A673 (cell line): ENCODE measurements at regions not wholly inside any gene's neighbourhood (a gene's known extent, or its start where the extent isn't known, plus 50 kb on each side); places are given as distances from the start of the nearest gene placed in this dataset.

Experiments
- BruUV-seq: library from RNA; stranded (reverse); fragments of 400-500 nt; replicated peaks from 2 replicates; lab custom pipeline; 2021; lab: Mats Ljungman, UMichigan
- CTCF ChIA-PET: fragments of 300-600 bp; sonication (Branson Sonifier 250); formaldehyde crosslinking; loops from one replicate; lab custom pipeline; 2022; ENCODE audit warnings: antibody characterized with exemption; lab: Charles Lee
- POLR2A ChIA-PET: fragments of 300-600 bp; sonication (Branson Sonifier 250); formaldehyde crosslinking; loops from one replicate; lab custom pipeline; 2022; ENCODE audit warnings: antibody characterized with exemption; ENCODE audit not compliant: low non-redundant PET; lab: Charles Lee
- DNase-seq: peaks from one replicate; pipeline ENCODE4 v3.0.0-alpha.2; 2015; ENCODE audit warnings: low spot score
- H3K27ac ChIP-seq: fragments of 200-600 bp; sonication (generic); 2 replicates; pipeline ENCODE4 v1.5.1; 2016; ENCODE audit warnings: mixed run types, low read depth, mild to moderate bottlenecking, mixed read lengths, antibody characterized with exemption, low read length; ENCODE audit not compliant: poor library complexity, severe bottlenecking
- H3K27me3 ChIP-seq: fragments of 200-600 bp; sonication (generic); replicated peaks from 2 replicates; pipeline ENCODE4 v1.6.1; 2017; ENCODE audit warnings: mixed run types, low read depth, mild to moderate bottlenecking, mixed read lengths, antibody characterized with exemption, low read length; ENCODE audit not compliant: insufficient read depth, poor library complexity
- H3K36me3 ChIP-seq: fragments of 200-600 bp; sonication (generic); 2 replicates; pipeline ENCODE4 v1.6.1; 2016; ENCODE audit warnings: mixed run types, mild to moderate bottlenecking, mixed read lengths, antibody characterized with exemption, low read length; ENCODE audit not compliant: insufficient read depth, poor library complexity, severe bottlenecking
- H3K4me1 ChIP-seq: fragments of 200-600 bp; sonication (generic); 2 replicates; pipeline ENCODE4 v1.6.1; 2017; ENCODE audit warnings: mixed run types, mild to moderate bottlenecking, mixed read lengths, antibody characterized with exemption, low read length; ENCODE audit not compliant: insufficient read depth, poor library complexity, severe bottlenecking
- H3K4me3 ChIP-seq: fragments of 200-600 bp; sonication (generic); 2 replicates; pipeline ENCODE4 v1.5.1; 2016; ENCODE audit warnings: low read depth, mixed run types, mild to moderate bottlenecking, mixed read lengths, low read length; ENCODE audit not compliant: poor library complexity, severe bottlenecking
- H3K9me3 ChIP-seq: fragments of 200-600 bp; sonication (generic); 2 replicates; pipeline ENCODE4 v1.6.1; 2016; ENCODE audit warnings: mixed run types, low read depth, mild to moderate bottlenecking, mixed read lengths, antibody characterized with exemption, low read length; ENCODE audit not compliant: poor library complexity, severe bottlenecking
- CTCF ChIP-seq: fragments of 300-800, 200-600 bp; sonication (generic); conservative IDR thresholded peaks from 2 replicates; pipeline ENCODE4 v1.5.1; 2017; ENCODE audit warnings: low read depth, mild to moderate bottlenecking, antibody characterized with exemption, low read length, moderate library complexity, mixed read lengths
- EZH2 ChIP-seq: fragments of 200-600 bp; sonication (generic); IDR thresholded peaks from 2 replicates; pipeline ENCODE4 v1.6.1; 2017; ENCODE audit warnings: borderline replicate concordance, low read depth, mild to moderate bottlenecking, mixed read lengths, antibody characterized with exemption, low read length; ENCODE audit not compliant: poor library complexity, severe bottlenecking
- intact Hi-C: fragments of 100-400 bp; cut with micrococcal nuclease; formaldehyde crosslinking; loops from one replicate; pipeline ENCODE4 v1.10.0; 2022; ENCODE audit not compliant: unreplicated experiment

GRCh38 chr16:52283584-52284375 is 263.2 kb downstream of the TOX3 start:
- no peaks in the 10 kb centered on the region for H3K4me1 ChIP-seq
- DNase-seq: no peak
- ChIA-PET CTCF (no interaction called here), POLR2A (no interaction called here)
- no TSS peak for BruUV-seq
- no peak overlapping the region for H3K4me3 ChIP-seq
- no peak for TF ChIP-seq EZH2
- no peak for TF ChIP-seq CTCF
- no peaks in the 10 kb centered on the region for H3K9me3 ChIP-seq
- no peak overlapping the region for H3K27ac ChIP-seq
- no peaks in the 10 kb centered on the region for H3K27me3 ChIP-seq
- no peaks in the 10 kb centered on the region for H3K36me3 ChIP-seq
- intact Hi-C loops: no loop called here

- no peak for DNase-seq
- H3K27ac ChIP-seq: no peak overlapping the region
- no peaks in the 10 kb centered on the region for H3K9me3 ChIP-seq
- ChIA-PET CTCF (interaction anchor here (0.6 kb wide), 1 partner anchor 41 kb away, joined by 3 read pairs; no protein-coding TSS in a partner anchor), POLR2A (no interaction called here)
- intact Hi-C loops: no loop called here
- BruUV-seq: no TSS peak
- no peaks in the 10 kb centered on the region for H3K27me3 ChIP-seq
- no peak overlapping the region for H3K4me3 ChIP-seq
- no peaks in the 10 kb centered on the region for H3K36me3 ChIP-seq
- TF ChIP-seq EZH2: no peak
- TF ChIP-seq CTCF: no peak
- no peaks in the 10 kb centered on the region for H3K4me1 ChIP-seq
These were observed 263.9 kb downstream of the TOX3 start for GRCh38 chr16:52283018-52283417.

GRCh38 chr16:52280086-52280485 is 266.9 kb downstream of the TOX3 start:
- H3K36me3 ChIP-seq: no peaks in the 10 kb centered on the region
- H3K4me1 ChIP-seq: no peaks in the 10 kb centered on the region
- no peak for TF ChIP-seq CTCF
- TF ChIP-seq EZH2: no peak
- no peak overlapping the region for H3K4me3 ChIP-seq
- POLR2A ChIA-PET: no interaction called here
- CTCF ChIA-PET: no interaction called here
- no peaks in the 10 kb centered on the region for H3K9me3 ChIP-seq
- no peaks in the 10 kb centered on the region for H3K27me3 ChIP-seq
- no TSS peak for BruUV-seq
- no peak overlapping the region for H3K27ac ChIP-seq
- intact Hi-C loops: no loop called here
- DNase-seq: no peak
